ENCODE measurements at regions not wholly inside any gene's neighbourhood (a gene's known extent, or its start where the extent isn't known, plus 50 kb on each side); places are given as distances from the start of the nearest gene placed in this dataset.

- H3K9ac ChIP-seq (ENCODE audit: low read length): no peak overlapping the region
- H3K27ac ChIP-seq (ENCODE audit: low read depth, low read length): no peak overlapping the region
- no peaks in the 10 kb centered on the region for H3K4me1 ChIP-seq (ENCODE audit: insufficient read depth, low read length)
- no peaks in the 10 kb centered on the region for H3K36me3 ChIP-seq (ENCODE audit: insufficient read depth, low read length)
- H3K4me3 ChIP-seq (ENCODE audit: low read depth in 1 of 2, low read length in 2 of 2): no peak overlapping the region
- H3K9me3 ChIP-seq (ENCODE audit: low read length): no peaks in the 10 kb centered on the region
- no peaks in the 10 kb centered on the region for H3K27me3 ChIP-seq (ENCODE audit: control insufficient read depth in 1 of 2, insufficient read depth in 2 of 2, low read length in 2 of 2)
These were observed 88.2 kb upstream of the ATXN1 start for GRCh38 chr6:16849280-16849987.

- Histone ChIP-seq H3K36me3 (ENCODE audit: insufficient read depth, low read length) (no peaks in the 10 kb centered on the region), H3K27me3 (ENCODE audit: control insufficient read depth in 1 of 2, insufficient read depth in 2 of 2, low read length in 2 of 2) (no peaks in the 10 kb centered on the region), H3K4me3 (ENCODE audit: low read depth in 1 of 2, low read length in 2 of 2) (no peak overlapping the region), H3K4me1 (ENCODE audit: insufficient read depth, low read length) (no peaks in the 10 kb centered on the region), H3K27ac (ENCODE audit: low read depth, low read length) (no peak overlapping the region), H3K9ac (ENCODE audit: low read length) (no peak overlapping the region), H3K9me3 (ENCODE audit: low read length) (no peaks in the 10 kb centered on the region)
These were observed 85.1 kb upstream of the ATXN1 start for GRCh38 chr6:16846399-16846778.

GRCh38 chr6:16844183-16844582 is 82.9 kb upstream of the ATXN1 start:
- Histone ChIP-seq H3K9ac (ENCODE audit: low read length) (no peak overlapping the region), H3K27ac (ENCODE audit: low read depth, low read length) (no peak overlapping the region), H3K27me3 (ENCODE audit: control insufficient read depth in 1 of 2, insufficient read depth in 2 of 2, low read length in 2 of 2) (no peaks in the 10 kb centered on the region), H3K4me3 (ENCODE audit: low read depth in 1 of 2, low read length in 2 of 2) (no peak overlapping the region), H3K36me3 (ENCODE audit: insufficient read depth, low read length) (no peaks in the 10 kb centered on the region), H3K4me1 (ENCODE audit: insufficient read depth, low read length) (no peaks in the 10 kb centered on the region), H3K9me3 (ENCODE audit: low read length) (no peaks in the 10 kb centered on the region)

GRCh38 chr6:16842676-16843075 is 81.4 kb upstream of the ATXN1 start:
- H3K36me3 ChIP-seq (ENCODE audit: insufficient read depth, low read length): no peaks in the 10 kb centered on the region
- no peak overlapping the region for H3K4me3 ChIP-seq (ENCODE audit: low read depth in 1 of 2, low read length in 2 of 2)

GRCh38 chr6:16841241-16841640 is 80.0 kb upstream of the ATXN1 start:
- Histone ChIP-seq H3K9ac (ENCODE audit: low read length) (no peak overlapping the region), H3K4me1 (ENCODE audit: insufficient read depth, low read length) (peaks cover 9% of the 10 kb centered on the region), H3K27me3 (ENCODE audit: control insufficient read depth in 1 of 2, insufficient read depth in 2 of 2, low read length in 2 of 2) (no peaks in the 10 kb centered on the region), H3K36me3 (ENCODE audit: insufficient read depth, low read length) (no peaks in the 10 kb centered on the region), H3K4me3 (ENCODE audit: low read depth in 1 of 2, low read length in 2 of 2) (no peak overlapping the region), H3K9me3 (ENCODE audit: low read length) (no peaks in the 10 kb centered on the region), H3K27ac (ENCODE audit: low read depth, low read length) (no peak overlapping the region)

More at GRCh38 chr6:16842676-16843075, 81.4 kb upstream of the ATXN1 start:
- H3K9ac ChIP-seq (ENCODE audit: low read length): no peak overlapping the region
- H3K27ac ChIP-seq (ENCODE audit: low read depth, low read length): no peak overlapping the region
- H3K4me1 ChIP-seq (ENCODE audit: insufficient read depth, low read length): no peaks in the 10 kb centered on the region
- no peaks in the 10 kb centered on the region for H3K27me3 ChIP-seq (ENCODE audit: control insufficient read depth in 1 of 2, insufficient read depth in 2 of 2, low read length in 2 of 2)
- H3K9me3 ChIP-seq (ENCODE audit: low read length): no peaks in the 10 kb centered on the region

- H3K36me3 ChIP-seq (ENCODE audit: insufficient read depth, low read length): no peaks in the 10 kb centered on the region
- no peaks in the 10 kb centered on the region for H3K9me3 ChIP-seq (ENCODE audit: low read length)
- no peak overlapping the region for H3K4me3 ChIP-seq (ENCODE audit: low read depth in 1 of 2, low read length in 2 of 2)
- H3K4me1 ChIP-seq (ENCODE audit: insufficient read depth, low read length): peaks cover 13% of the 10 kb centered on the region
- H3K27ac ChIP-seq (ENCODE audit: low read depth, low read length): no peak overlapping the region
- H3K27me3 ChIP-seq (ENCODE audit: control insufficient read depth in 1 of 2, insufficient read depth in 2 of 2, low read length in 2 of 2): no peaks in the 10 kb centered on the region
- no peak overlapping the region for H3K9ac ChIP-seq (ENCODE audit: low read length)
These were observed 79.5 kb upstream of the ATXN1 start for GRCh38 chr6:16840725-16841124.

- Histone ChIP-seq H3K9me3 (ENCODE audit: low read length) (no peaks in the 10 kb centered on the region), H3K27ac (ENCODE audit: low read depth, low read length) (no peak overlapping the region), H3K9ac (ENCODE audit: low read length) (no peak overlapping the region), H3K4me1 (ENCODE audit: insufficient read depth, low read length) (peaks cover 13% of the 10 kb centered on the region), H3K36me3 (ENCODE audit: insufficient read depth, low read length) (no peaks in the 10 kb centered on the region), H3K27me3 (ENCODE audit: control insufficient read depth in 1 of 2, insufficient read depth in 2 of 2, low read length in 2 of 2) (no peaks in the 10 kb centered on the region), H3K4me3 (ENCODE audit: low read depth in 1 of 2, low read length in 2 of 2) (no peak overlapping the region)
These were observed 79.0 kb upstream of the ATXN1 start for GRCh38 chr6:16840291-16840690.

- H3K4me3 ChIP-seq (ENCODE audit: low read depth in 1 of 2, low read length in 2 of 2): no peak overlapping the region
- no peaks in the 10 kb centered on the region for H3K27me3 ChIP-seq (ENCODE audit: control insufficient read depth in 1 of 2, insufficient read depth in 2 of 2, low read length in 2 of 2)
- H3K9me3 ChIP-seq (ENCODE audit: low read length): no peaks in the 10 kb centered on the region
- H3K4me1 ChIP-seq (ENCODE audit: insufficient read depth, low read length): peaks cover 13% of the 10 kb centered on the region
- no peak overlapping the region for H3K27ac ChIP-seq (ENCODE audit: low read depth, low read length)
- no peaks in the 10 kb centered on the region for H3K36me3 ChIP-seq (ENCODE audit: insufficient read depth, low read length)
- no peak overlapping the region for H3K9ac ChIP-seq (ENCODE audit: low read length)
These were observed 78.4 kb upstream of the ATXN1 start for GRCh38 chr6:16839631-16840179.

- H3K36me3 ChIP-seq (ENCODE audit: insufficient read depth, low read length): no peaks in the 10 kb centered on the region
- H3K27ac ChIP-seq (ENCODE audit: low read depth, low read length): no peak overlapping the region
- H3K4me1 ChIP-seq (ENCODE audit: insufficient read depth, low read length): peaks cover 13% of the 10 kb centered on the region
- no peaks in the 10 kb centered on the region for H3K27me3 ChIP-seq (ENCODE audit: control insufficient read depth in 1 of 2, insufficient read depth in 2 of 2, low read length in 2 of 2)
- H3K4me3 ChIP-seq (ENCODE audit: low read depth in 1 of 2, low read length in 2 of 2): no peak overlapping the region
- no peaks in the 10 kb centered on the region for H3K9me3 ChIP-seq (ENCODE audit: low read length)
- no peak overlapping the region for H3K9ac ChIP-seq (ENCODE audit: low read length)
These were observed 76.1 kb upstream of the ATXN1 start for GRCh38 chr6:16837217-16837972.

GRCh38 chr6:16836144-16836981 is 75.1 kb upstream of the ATXN1 start:
- peak overlapping the region in 1 of 2 donors; percentile 41 for H3K4me3 ChIP-seq (ENCODE audit: low read depth in 1 of 2, low read length in 2 of 2)
- H3K9me3 ChIP-seq (ENCODE audit: low read length): no peaks in the 10 kb centered on the region
- H3K27me3 ChIP-seq (ENCODE audit: control insufficient read depth in 1 of 2, insufficient read depth in 2 of 2, low read length in 2 of 2): no peaks in the 10 kb centered on the region
- H3K4me1 ChIP-seq (ENCODE audit: insufficient read depth, low read length): peaks cover 13% of the 10 kb centered on the region
- H3K27ac ChIP-seq (ENCODE audit: low read depth, low read length): no peak overlapping the region
- H3K36me3 ChIP-seq (ENCODE audit: insufficient read depth, low read length): no peaks in the 10 kb centered on the region
- no peak overlapping the region for H3K9ac ChIP-seq (ENCODE audit: low read length)

- Histone ChIP-seq H3K9me3 (ENCODE audit: low read length) (no peaks in the 10 kb centered on the region), H3K36me3 (ENCODE audit: insufficient read depth, low read length) (no peaks in the 10 kb centered on the region), H3K4me3 (ENCODE audit: low read depth in 1 of 2, low read length in 2 of 2) (no peak overlapping the region), H3K27me3 (ENCODE audit: control insufficient read depth in 1 of 2, insufficient read depth in 2 of 2, low read length in 2 of 2) (no peaks in the 10 kb centered on the region), H3K4me1 (ENCODE audit: insufficient read depth, low read length) (peaks cover 13% of the 10 kb centered on the region), H3K9ac (ENCODE audit: low read length) (no peak overlapping the region), H3K27ac (ENCODE audit: low read depth, low read length) (no peak overlapping the region)
These were observed 73.0 kb upstream of the ATXN1 start for GRCh38 chr6:16834242-16834641.

All from muscle layer of colon (tissue), 2 donors.